ENCODE measurements at regions not wholly inside any gene's neighbourhood (a gene's known extent, or its start where the extent isn't known, plus 50 kb on each side); places are given as distances from the start of the nearest gene placed in this dataset.
"Not testable (repeated sequence)": the region's sequence is repeated elsewhere in the genome, so short reads cannot be mapped to it uniquely, and the experiment has no call there.

GRCh38 chr1:67916140-67916886, 83.0 kb upstream of the GNG12 start:
- DNase-seq = no peak
- intact Hi-C loops (cut with DNase I) = no loop called here
- ATAC-seq = no peak

GRCh38 chr1:67909776-67910175, 76.5 kb upstream of the GNG12 start:
- ATAC-seq = no peak
- no peak for DNase-seq
- intact Hi-C loops (cut with DNase I) = no loop called here

GRCh38 chr1:67908250-67908936, 75.1 kb upstream of the GNG12 start:
- ATAC-seq = no peak
- intact Hi-C loops (cut with DNase I) = no loop called here

GRCh38 chr1:67907467-67907866, 74.2 kb upstream of the GNG12 start:
- intact Hi-C loops (cut with DNase I); ATAC-seq; DNase-seq: not testable (repeated sequence)

More at GRCh38 chr1:67908250-67908936, 75.1 kb upstream of the GNG12 start:
- DNase-seq = no peak

- intact Hi-C loops (cut with DNase I); DNase-seq; ATAC-seq: not testable (repeated sequence)
These were observed 72.7 kb upstream of the GNG12 start for GRCh38 chr1:67906015-67906414.

GRCh38 chr1:67902546-67903223, 69.4 kb upstream of the GNG12 start:
- ATAC-seq; DNase-seq; intact Hi-C loops (cut with DNase I): not testable (repeated sequence)

GRCh38 chr1:67898033-67898726, 64.9 kb upstream of the GNG12 start:
- intact Hi-C loops (cut with DNase I) = no loop called here
- no peak for DNase-seq
- ATAC-seq = no peak

GRCh38 chr1:67897270-67897949, 64.1 kb upstream of the GNG12 start:
- intact Hi-C loops (cut with DNase I) = no loop called here
- no peak for DNase-seq
- no peak for ATAC-seq

- DNase-seq (no peak), ATAC-seq (no peak)
- intact Hi-C loops (cut with DNase I) = no loop called here
These were observed 63.6 kb upstream of the GNG12 start for GRCh38 chr1:67896826-67897225.

GRCh38 chr1:67894981-67895735, 61.9 kb upstream of the GNG12 start:
- intact Hi-C loops (cut with DNase I) = no loop called here
- DNase-seq (no peak), ATAC-seq (no peak)

- no peak for DNase-seq
- ATAC-seq = no peak
- intact Hi-C loops (cut with DNase I) = no loop called here
These were observed 59.8 kb upstream of the GNG12 start for GRCh38 chr1:67893126-67893495.

- no peak for DNase-seq
- ATAC-seq = no peak
- intact Hi-C loops (cut with DNase I) = no loop called here
These were observed 59.3 kb upstream of the GNG12 start for GRCh38 chr1:67892476-67893125.

GRCh38 chr1:67890857-67891256, 57.6 kb upstream of the GNG12 start:
- ATAC-seq = no peak
- intact Hi-C loops (cut with DNase I) = no loop called here
- no peak for DNase-seq

- ATAC-seq = peak; percentile 61 to 94
- peak; percentile 18 for DNase-seq
- intact Hi-C loops (cut with DNase I) = no loop called here
These were observed 56.8 kb upstream of the GNG12 start for GRCh38 chr1:67889953-67890567.

- ATAC-seq = no peak
- intact Hi-C loops (cut with DNase I) = no loop called here
- DNase-seq = no peak
These were observed 56.2 kb upstream of the GNG12 start for GRCh38 chr1:67889466-67889865.

- DNase-seq (no peak), ATAC-seq (no peak)
- intact Hi-C loops (cut with DNase I) = no loop called here
These were observed 55.2 kb upstream of the GNG12 start for GRCh38 chr1:67888216-67889106.

- DNase-seq (no peak), ATAC-seq (no peak)
- intact Hi-C loops (cut with DNase I) = no loop called here
These were observed 53.9 kb upstream of the GNG12 start for GRCh38 chr1:67887146-67887545.
